Peyer's patch (tissue), 4 donors: ENCODE measurements at regions not wholly inside any gene's neighbourhood (a gene's known extent, or its start where the extent isn't known, plus 50 kb on each side); places are given as distances from the start of the nearest gene placed in this dataset.

Experiments used
- DNase-seq, 3 donors: peaks; one replicate each; pipeline ENCODE4 v3.0.0-alpha.2; 2017 to 2019
- H3K27ac ChIP-seq, 4 donors: fragments of 200-600 bp; sonication (generic); one replicate each; pipeline ENCODE4 v1.5.1; 2016 to 2019
- H3K27me3 ChIP-seq, 2 donors: fragments of 200-600 bp; sonication (generic); one replicate each; pipeline ENCODE4 v1.5.1; 2019
- H3K36me3 ChIP-seq, 3 donors: fragments of 200-600 bp; sonication (generic); one replicate each; pipeline ENCODE4 v1.5.1; 2016 to 2019
- H3K4me1 ChIP-seq, 4 donors: fragments of 200-600 bp; sonication (generic); one replicate each; pipeline ENCODE4 v1.5.1; 2016 to 2019
- H3K4me3 ChIP-seq, 4 donors: fragments of 200-600 bp; sonication (generic); 1 replicate in 3 of 4; 2 replicates in 1 of 4; pipeline ENCODE4 v1.5.1; 2016 to 2019; ENCODE audit warnings: mild to moderate bottlenecking in 1 of 4
- H3K9me3 ChIP-seq, 4 donors: fragments of 200-600 bp; sonication (generic); one replicate each; pipeline ENCODE4 v1.5.1; 2016 to 2019; ENCODE audit warnings: mild to moderate bottlenecking in 1 of 4
- POLR2A ChIP-seq, 2 donors: fragments of 450-650 bp; IDR thresholded peaks; one replicate each; pipeline ENCODE4 v1.5.1; 2017; ENCODE audit warnings: antibody characterized with exemption in 2 of 2, mild to moderate bottlenecking in 2 of 2, moderate library complexity in 2 of 2
- TF ChIP-seq, protein P1 (sequence below), 6 experiments: fragments of 450-650 bp in 4 of 6; fragments of 200-600 bp in 2 of 6; sonication (generic) in 1 of 6; IDR thresholded peaks; one replicate each; pipeline ENCODE4 v1.5.1; 2017 to 2019; ENCODE audit warnings: antibody characterized with exemption in 6 of 6, mild to moderate bottlenecking in 3 of 6, moderate library complexity in 1 of 6

DNA sequence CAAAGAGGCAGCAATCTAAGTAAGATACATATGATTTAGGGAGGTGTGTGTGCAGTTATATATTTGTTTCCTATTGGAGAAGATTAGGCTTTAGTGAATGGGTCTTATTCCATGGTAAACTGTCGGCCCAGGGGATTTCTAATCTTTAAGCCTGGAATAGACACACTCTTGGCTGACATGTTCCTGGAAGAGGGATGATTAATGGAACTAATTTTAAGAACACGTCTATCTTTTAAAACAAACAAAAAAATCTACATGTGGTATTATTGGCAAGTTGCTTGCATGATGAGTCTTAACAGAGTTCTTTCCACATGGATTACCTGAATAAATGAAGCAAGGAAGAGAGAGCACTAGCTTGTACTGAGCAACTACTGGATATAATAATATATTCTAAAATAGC lies 114.2 kb upstream of the NT5C1B start:
- DNase-seq = no peak
- Histone ChIP-seq H3K27ac (no peak overlapping the region), H3K27me3 (no peaks in the 10 kb centered on the region), H3K4me3 (no peak overlapping the region), H3K9me3 (no peaks in the 10 kb centered on the region), H3K36me3 (no peaks in the 10 kb centered on the region), H3K4me1 (no peaks in the 10 kb centered on the region)
- TF ChIP-seq POLR2A (IDR thresholded peaks at IDR 0.05) = no peak
- TF ChIP-seq, protein P1, sequence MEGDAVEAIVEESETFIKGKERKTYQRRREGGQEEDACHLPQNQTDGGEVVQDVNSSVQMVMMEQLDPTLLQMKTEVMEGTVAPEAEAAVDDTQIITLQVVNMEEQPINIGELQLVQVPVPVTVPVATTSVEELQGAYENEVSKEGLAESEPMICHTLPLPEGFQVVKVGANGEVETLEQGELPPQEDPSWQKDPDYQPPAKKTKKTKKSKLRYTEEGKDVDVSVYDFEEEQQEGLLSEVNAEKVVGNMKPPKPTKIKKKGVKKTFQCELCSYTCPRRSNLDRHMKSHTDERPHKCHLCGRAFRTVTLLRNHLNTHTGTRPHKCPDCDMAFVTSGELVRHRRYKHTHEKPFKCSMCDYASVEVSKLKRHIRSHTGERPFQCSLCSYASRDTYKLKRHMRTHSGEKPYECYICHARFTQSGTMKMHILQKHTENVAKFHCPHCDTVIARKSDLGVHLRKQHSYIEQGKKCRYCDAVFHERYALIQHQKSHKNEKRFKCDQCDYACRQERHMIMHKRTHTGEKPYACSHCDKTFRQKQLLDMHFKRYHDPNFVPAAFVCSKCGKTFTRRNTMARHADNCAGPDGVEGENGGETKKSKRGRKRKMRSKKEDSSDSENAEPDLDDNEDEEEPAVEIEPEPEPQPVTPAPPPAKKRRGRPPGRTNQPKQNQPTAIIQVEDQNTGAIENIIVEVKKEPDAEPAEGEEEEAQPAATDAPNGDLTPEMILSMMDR (IDR thresholded peaks at IDR 0.05) = no peak

DNA sequence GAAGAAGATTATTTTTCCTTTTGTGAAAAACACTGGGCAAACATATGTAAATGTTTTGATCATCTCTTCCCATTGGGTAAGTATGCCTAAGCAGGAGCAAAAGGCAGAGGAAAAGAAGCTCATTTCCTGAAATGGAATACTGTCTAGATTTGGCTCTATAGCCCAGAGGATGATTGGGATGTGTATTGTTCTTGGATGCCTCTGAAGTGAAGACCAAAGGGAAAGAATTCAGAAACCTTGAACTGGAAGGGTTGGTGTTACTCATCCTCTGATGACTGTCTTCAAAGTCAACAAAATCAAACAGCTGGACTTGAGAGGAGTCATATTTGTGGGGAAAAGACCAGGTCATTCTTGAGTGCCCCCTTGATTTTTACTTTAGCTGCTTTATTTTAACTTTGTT lies 112.6 kb upstream of the NT5C1B start:
- DNase-seq = no peak
- H3K27ac ChIP-seq = no peak overlapping the region
- no peaks in the 10 kb centered on the region for H3K4me1 ChIP-seq
- H3K36me3 ChIP-seq = no peaks in the 10 kb centered on the region
- no peak overlapping the region for H3K4me3 ChIP-seq
- H3K27me3 ChIP-seq = no peaks in the 10 kb centered on the region
- no peak for TF ChIP-seq POLR2A (IDR thresholded peaks at IDR 0.05)
- TF ChIP-seq, protein P1 (IDR thresholded peaks at IDR 0.05) = no peak
- H3K9me3 ChIP-seq = no peaks in the 10 kb centered on the region

DNA sequence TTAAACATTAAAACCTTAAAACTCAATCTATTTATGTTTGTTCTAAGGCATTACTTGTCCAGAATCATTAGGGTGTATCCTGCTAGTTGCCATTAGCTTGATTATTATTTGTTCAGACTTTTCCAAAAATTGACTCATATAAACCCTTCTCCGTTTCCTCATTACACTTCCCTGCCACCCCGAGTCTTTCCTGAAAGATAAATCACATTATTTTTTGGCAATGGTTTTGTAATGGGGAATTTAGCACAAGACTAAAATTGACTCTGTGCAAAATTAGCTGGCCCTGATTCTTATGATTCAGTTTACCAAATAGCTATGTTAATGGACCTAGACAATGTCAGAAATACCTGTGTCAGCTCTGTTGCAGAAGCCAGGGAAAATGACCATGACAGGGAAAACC lies 112.2 kb upstream of the NT5C1B start:
- no peaks in the 10 kb centered on the region for H3K36me3 ChIP-seq
- TF ChIP-seq, protein P1 (IDR thresholded peaks at IDR 0.05) = no peak
- TF ChIP-seq POLR2A (IDR thresholded peaks at IDR 0.05) = no peak
- H3K4me3 ChIP-seq = no peak overlapping the region

DNA sequence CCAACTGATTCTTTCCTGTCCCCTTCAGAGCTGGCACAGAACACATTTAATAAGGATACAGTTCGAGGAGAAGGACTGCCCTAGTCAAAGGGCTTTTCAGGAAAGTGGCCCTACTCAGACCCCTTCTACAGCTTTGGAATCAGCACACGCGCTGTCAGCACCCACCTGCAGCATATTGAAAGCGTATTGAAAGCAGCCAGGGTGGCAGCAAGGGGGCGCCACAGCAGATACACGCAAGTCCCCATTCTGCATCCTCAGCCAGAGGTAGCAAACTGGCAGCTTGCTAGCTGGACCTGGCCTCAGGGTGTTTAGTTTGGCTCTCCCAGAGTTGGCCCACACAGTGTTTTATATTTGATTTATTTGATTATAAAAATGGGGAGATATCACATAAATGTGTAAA lies 101.0 kb upstream of the NT5C1B start:
- Histone ChIP-seq H3K27ac (no peak overlapping the region), H3K27me3 (no peaks in the 10 kb centered on the region), H3K9me3 (no peaks in the 10 kb centered on the region), H3K4me1 (peaks cover 0 to under 1% (median 0%) of the 10 kb centered on the region in 4 donors), H3K4me3 (no peak overlapping the region), H3K36me3 (no peaks in the 10 kb centered on the region)
- DNase-seq = no peak
- TF ChIP-seq, protein P1 (IDR thresholded peaks at IDR 0.05) = no peak
- no peak for TF ChIP-seq POLR2A (IDR thresholded peaks at IDR 0.05)

More for the DNA sequence above, 112.2 kb upstream of the NT5C1B start:
- Histone ChIP-seq H3K27ac (no peak overlapping the region), H3K9me3 (no peaks in the 10 kb centered on the region), H3K4me1 (no peaks in the 10 kb centered on the region), H3K27me3 (no peaks in the 10 kb centered on the region)
- no peak for DNase-seq

DNA sequence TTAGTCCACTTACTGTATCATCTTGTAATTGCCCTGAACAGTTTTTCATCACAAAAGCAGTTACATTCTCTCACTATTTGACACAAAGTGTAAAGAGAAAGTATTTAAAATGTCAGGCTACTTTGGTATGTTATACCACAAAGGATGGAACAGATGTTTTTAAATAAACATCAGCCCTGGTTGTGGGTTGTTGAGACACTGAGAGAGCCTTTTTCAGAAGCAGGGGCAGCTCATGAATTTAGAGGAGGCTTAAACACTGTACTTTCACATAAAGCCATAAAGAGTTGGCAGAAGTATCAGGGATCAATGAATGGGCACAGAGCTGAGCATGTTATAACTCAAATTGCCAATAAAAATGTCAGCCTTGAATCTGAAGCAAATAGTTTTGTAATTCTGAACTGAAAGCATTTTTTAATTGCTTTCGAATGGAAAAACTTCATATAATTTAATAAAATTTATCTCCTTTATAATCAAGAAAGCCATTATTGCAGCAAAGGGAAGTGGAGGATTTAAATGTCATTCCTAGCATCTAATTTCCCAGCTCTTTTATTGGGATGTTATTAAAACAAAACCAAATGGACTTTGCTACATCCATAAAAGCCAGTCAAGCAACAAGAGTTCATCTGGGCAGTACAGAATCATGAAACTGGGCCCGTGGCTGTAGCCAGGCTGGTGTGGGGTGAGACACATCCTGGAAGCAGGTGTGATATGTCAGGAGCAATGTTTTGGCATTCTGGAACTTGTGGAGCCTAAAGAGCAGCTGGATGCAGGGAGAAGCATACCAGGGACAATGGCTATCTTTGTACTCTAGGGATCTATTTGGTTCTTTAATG lies 95.1 kb upstream of the NT5C1B start:
- H3K27me3 ChIP-seq = no peaks in the 10 kb centered on the region
- no peaks in the 10 kb centered on the region for H3K9me3 ChIP-seq
- TF ChIP-seq POLR2A (IDR thresholded peaks at IDR 0.05) = no peak
- TF ChIP-seq, protein P1 (IDR thresholded peaks at IDR 0.05) = no peak
- H3K4me3 ChIP-seq = no peak overlapping the region
- peak in 1 of 3 donors; percentile 47 for DNase-seq
- peak overlapping the region in 1 of 4 donors; percentile 8 for H3K27ac ChIP-seq
- H3K36me3 ChIP-seq = no peaks in the 10 kb centered on the region
- H3K4me1 ChIP-seq = peaks cover 0 to 15% (median 0%) of the 10 kb centered on the region in 4 donors
